GM18858 (cell line): ENCODE measurements at regions not wholly inside any gene's neighbourhood (a gene's known extent, or its start where the extent isn't known, plus 50 kb on each side); places are given as distances from the start of the nearest gene placed in this dataset.
"Not testable (repeated sequence)": the region's sequence is repeated elsewhere in the genome, so short reads cannot be mapped to it uniquely, and the experiment has no call there.

Source experiments
- ATAC-seq: cut with Tn5 transposase; IDR thresholded peaks from one replicate; pipeline ENCODE4 v1.9.1; 2021; ENCODE audit not compliant: unreplicated experiment

DNA sequence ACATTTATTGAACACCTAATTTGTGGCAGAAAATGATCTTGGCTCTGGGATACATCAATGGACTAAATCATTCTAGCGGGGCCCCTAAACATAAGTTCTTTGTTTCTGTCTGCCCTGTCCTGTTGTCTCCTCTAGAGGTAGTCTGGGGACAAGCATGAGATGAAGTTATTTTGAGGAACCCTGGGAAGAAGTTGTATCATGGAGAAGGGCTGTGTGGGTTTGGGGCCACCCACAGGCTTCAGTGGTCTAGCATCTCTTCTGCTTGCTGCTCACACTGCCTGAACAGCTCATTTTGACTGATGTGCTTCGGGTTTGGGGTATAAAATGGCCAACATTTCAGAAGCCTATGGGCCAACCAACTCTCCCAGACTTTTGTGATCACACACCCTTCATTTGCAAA lies 50.3 kb upstream of the OSBPL11 start:
- no peak for ATAC-seq

- no peak for ATAC-seq
Measured at GRCh38 chr3:125646581-125646980, 51.3 kb upstream of the OSBPL11 start.

- no peak for ATAC-seq
Measured at GRCh38 chr3:125647318-125648014, 52.2 kb upstream of the OSBPL11 start.

DNA sequence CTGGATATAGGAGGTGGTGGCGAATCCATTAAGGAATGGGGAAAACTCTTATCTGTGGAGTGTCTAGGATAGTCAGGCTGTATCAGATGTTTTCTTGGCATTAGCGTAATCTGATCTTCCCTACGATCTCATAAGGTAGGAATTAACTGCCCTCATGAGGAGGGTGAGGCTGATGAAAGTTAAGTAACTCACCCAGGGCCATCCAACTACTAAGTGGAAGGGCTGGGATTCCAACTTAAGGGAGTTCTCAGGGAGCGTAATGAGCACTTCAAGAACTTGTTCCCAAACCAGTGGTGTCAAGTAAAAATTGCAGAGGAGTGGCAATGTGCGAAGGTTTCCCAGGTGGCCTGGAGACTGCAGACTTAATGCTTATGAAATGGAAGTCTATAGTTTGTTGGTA lies 55.9 kb upstream of the OSBPL11 start:
- ATAC-seq = no peak

DNA sequence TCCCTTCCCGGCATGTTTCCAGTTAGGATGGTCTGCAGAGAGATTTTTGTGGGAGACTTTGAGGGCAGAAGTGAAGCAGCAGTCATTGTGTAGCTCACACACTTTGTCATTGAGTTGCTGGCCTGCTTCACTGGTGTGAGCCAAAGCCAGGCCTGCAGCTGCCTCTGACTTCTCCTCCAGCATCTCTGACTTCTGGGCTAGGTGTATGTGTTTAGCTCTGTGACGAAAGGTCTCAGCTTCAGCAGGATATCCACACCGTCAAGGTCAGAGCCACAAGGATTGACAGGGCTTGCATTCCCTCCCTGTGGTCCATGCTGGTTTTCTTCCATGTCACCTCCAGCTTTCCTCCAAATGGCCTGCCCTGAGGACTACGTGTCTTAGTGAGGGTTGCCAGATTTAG lies 57.1 kb upstream of the OSBPL11 start:
- no peak for ATAC-seq

- no peak for ATAC-seq
Measured at GRCh38 chr3:125654526-125654925, 59.2 kb upstream of the OSBPL11 start.

DNA sequence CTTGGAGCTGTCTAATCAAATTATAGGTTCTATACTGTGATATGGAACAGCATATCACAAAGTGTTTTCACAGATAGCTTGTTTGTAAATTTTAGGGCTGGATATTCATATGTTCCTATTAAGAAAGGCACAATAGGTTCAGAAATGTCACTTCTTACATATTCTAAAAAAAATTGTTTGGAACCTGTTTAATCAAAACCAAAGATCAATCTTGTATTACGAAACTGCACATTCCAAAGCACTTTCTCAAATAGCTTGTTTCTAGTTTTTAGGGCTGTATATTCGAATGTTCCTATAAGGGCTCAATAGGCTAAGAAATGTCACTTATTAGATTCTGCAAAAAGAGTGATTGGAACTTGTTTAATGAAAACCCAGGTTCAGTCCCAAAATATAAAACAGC lies 67.4 kb upstream of the OSBPL11 start:
- no peak for ATAC-seq

DNA sequence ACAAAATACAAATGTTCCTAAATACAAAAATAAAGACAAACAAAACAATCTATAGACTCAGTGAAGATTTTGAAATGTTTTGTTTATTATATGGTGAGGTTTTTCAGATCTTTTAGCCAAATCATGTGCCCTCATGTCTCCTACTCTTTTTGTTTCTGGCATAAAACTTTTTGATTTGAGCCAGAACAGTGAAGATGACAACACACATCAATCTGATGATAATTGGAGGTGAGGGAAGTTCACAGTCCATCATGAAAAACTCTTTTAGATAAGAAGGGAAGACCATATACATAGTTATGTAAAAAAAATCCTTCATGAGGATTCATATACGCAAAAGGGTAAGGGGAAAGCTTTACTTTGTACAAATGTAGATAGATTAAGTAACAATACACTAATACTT lies 75.1 kb upstream of the OSBPL11 start:
- ATAC-seq = no peak

GRCh38 chr3:125670945-125671344 lies 75.6 kb upstream of the OSBPL11 start:
- ATAC-seq = no peak

- no peak for ATAC-seq
Measured at GRCh38 chr3:125671461-125672243, 76.4 kb upstream of the OSBPL11 start.

GRCh38 chr3:125675791-125676190 lies 80.5 kb upstream of the OSBPL11 start:
- no peak for ATAC-seq

GRCh38 chr3:125679258-125679657 lies 84.0 kb upstream of the OSBPL11 start:
- no peak for ATAC-seq

GRCh38 chr3:125681146-125681545 lies 85.8 kb upstream of the OSBPL11 start:
- ATAC-seq = no peak

DNA sequence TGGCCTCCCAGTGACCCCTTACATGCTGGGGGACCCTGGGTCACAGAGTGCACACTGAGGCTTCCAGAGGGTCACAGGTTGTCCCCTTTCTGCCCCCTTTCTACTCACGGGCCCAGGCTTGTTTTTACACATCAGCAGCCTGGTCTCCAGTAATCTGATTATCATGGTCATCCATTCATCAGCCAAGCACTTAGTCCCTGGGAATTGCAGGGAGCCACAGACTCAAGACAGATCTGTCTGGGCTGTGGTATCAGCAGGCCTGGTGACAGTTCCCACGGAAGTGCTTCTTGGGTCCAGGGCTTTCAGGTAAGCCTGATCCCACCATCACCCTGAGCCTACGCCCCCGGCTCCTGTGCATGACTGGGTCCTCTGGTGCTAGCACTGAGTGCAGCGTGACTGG lies 86.6 kb upstream of the OSBPL11 start:
- not testable (repeated sequence) for ATAC-seq

- not testable (repeated sequence) for ATAC-seq
Measured at GRCh38 chr3:125682610-125683009, 87.3 kb upstream of the OSBPL11 start.

GRCh38 chr3:125683067-125683829 lies 88.0 kb upstream of the OSBPL11 start:
- no peak for ATAC-seq

- ATAC-seq = no peak
Measured at GRCh38 chr3:125684199-125684598, 88.9 kb upstream of the OSBPL11 start.

DNA sequence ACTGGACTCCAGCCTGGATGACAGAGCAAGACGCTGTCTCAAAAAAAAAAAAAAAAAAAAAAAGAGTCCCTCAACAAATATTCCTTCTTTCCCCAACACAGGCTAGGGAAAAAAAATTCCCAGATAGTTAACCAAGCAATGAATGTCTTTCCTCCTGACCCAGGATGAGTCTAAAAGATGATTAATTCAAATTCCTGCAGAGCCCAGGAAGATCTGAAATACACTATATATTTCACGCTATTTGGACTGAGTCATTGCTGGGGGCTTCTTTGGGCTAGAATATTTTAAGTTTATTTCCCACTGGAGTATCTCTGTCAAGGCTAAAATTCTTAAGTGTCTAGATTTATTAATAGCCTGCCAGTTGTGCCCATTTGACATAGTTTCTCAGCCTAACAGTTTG lies 90.4 kb upstream of the OSBPL11 start:
- not testable (repeated sequence) for ATAC-seq

GRCh38 chr3:125692361-125692760 lies 97.1 kb upstream of the OSBPL11 start:
- no peak for ATAC-seq

DNA sequence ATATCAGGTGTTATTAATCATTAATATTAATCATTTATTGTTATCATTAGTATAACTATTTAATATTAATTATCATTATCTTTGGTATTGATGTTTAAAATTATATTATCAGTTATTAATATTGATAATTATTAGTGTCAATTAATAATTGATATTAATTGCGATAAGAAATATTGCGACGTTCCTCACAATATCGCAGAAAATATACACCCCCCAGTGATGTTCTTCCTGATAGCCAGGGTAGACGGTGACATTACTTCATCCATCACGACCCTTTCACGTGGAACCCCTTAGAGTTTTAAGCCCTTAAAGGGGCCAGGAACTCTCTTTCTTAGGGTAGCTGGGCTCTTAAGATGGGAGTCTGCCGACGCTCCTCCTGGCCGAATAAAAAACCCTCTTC lies 98.6 kb upstream of the OSBPL11 start:
- ATAC-seq = no peak

DNA sequence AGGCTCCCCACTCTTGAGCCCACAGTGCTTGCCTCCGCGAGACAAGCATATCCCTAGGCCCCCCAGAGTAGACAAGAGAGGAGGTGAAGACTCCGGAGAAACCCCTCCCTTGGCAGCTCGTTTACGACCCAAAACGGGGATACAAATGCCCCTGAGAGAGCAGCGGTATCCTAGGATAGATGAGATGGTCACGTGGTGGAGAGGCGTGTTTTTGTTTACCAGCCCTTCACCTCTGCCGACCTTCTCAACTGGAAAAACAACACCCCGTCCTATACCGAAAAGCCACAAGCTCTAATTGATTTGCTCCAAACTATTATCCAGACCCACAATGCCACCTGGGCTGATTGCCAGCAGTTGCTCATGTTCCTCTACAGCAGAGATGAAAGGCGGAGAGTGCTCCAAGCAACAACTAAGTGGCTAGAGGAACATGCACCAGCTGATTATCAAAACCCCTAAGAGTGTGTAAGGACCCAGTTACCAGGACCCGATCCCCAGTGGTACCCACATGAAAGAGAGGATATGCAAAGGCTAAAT lies 99.5 kb upstream of the OSBPL11 start:
- no peak for ATAC-seq

DNA sequence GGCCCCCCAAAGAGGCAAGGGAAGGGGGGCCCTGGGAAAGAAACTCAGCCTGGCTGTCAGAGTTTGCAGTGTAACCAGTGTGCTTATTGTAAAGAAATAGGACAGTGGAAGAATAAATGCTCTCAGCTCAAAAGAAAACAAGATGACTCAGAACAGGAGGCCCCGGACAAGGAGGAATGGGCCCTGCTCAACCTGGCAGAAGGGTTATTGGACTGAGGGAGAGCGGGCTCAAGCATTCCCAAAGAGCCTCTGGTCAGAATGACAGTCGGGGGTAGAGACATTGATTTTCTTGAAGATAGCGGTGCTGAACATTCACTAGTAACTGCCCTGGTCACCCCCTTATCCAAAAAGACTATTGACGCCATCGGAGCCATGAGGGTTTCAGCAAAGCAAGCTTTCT lies 100.4 kb upstream of the OSBPL11 start:
- no peak for ATAC-seq
